HG03064 (cell line): ENCODE measurements at regions not wholly inside any gene's neighbourhood (a gene's known extent, or its start where the extent isn't known, plus 50 kb on each side); places are given as distances from the start of the nearest gene placed in this dataset.
"Not testable (repeated sequence)": the region's sequence is repeated elsewhere in the genome, so short reads cannot be mapped to it uniquely, and the experiment has no call there.

Experiments used
- ATAC-seq: cut with Tn5 transposase; IDR thresholded peaks from one replicate; pipeline ENCODE4 v1.9.1; 2021; ENCODE audit warnings: low read depth; ENCODE audit not compliant: unreplicated experiment

DNA sequence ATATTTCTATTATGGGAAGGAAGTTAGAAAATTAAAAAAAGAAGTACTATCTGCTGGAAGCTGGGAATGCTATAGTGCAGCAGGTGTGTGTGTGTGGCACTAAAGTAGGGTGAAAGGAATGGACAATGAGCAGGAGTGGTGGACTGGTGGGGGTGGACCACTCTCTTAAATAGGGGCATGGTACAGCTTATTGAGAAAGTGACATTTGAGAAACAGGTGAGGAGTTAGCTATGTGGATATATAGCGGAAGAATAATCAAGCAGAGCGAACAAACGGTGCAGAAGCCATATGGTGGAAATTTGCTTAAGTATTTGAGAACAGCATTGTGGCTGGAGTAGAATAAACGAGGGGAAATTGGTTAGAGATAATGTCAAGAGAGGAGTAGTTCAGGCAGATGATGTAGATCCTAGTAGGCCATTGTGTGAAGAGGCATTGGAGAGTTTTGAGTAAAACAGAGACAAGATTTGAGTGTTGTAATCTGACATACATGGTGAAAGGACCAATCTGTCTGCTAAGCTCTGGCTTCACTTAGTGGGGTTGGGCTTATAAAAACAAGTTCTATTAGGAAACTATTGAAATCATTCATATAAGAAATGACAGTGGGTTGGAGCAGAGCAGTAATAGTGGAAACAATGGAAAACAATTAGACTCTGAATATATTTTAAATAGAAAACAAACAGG lies 149.2 kb upstream of the SYT10 start:
- ATAC-seq, result no peak

DNA sequence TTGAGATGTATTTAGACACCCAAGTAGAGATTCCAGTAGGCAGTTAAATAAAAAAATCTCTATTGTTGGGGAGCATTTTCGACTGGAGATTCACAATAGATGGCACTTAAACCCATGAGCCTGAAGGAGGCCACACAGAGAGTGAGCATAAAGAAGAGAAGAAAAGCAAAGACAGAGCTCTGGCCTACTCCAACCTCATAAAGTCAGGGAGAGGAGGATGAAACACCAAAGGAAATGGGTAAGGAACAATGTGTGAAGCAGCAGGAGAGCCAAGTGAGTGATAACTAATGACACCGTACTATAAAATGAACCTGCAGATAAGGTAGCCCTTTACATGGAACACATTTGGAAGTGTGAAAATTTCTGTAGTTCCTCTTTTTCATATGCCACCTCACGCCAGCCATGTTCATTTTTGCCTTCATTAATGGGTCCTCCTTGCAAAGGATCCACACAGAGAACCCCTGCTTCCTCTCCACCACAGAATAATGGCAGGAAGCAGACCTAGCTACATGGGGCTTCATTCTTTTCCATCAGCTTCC lies 150.0 kb upstream of the SYT10 start:
- no peak for ATAC-seq

DNA sequence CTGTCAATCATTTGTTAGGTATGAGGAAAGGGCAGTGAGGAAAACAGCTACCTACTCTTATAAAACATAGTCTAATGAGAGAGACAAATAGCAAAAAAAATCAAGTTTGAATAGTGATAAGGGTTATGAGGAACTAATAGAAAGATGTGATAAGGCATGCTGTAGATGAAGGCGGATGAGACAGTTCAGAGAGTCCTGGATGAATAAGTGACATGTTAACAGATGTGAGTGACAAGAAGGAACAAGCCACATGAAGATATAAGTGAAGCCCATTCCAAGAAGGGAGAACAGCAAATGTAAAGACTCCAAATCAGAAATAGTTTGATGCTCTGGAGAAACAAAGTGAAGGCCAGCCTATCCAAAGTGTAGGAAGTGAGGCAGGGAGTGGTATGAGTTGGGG lies 154.1 kb upstream of the SYT10 start:
- no peak for ATAC-seq

- ATAC-seq, result no peak
These were observed 156.4 kb upstream of the SYT10 start for GRCh38 chr12:33596061-33596460.

GRCh38 chr12:33596814-33597213 lies 157.2 kb upstream of the SYT10 start:
- no peak for ATAC-seq

GRCh38 chr12:33602515-33602914 lies 162.9 kb upstream of the SYT10 start:
- no peak for ATAC-seq

DNA sequence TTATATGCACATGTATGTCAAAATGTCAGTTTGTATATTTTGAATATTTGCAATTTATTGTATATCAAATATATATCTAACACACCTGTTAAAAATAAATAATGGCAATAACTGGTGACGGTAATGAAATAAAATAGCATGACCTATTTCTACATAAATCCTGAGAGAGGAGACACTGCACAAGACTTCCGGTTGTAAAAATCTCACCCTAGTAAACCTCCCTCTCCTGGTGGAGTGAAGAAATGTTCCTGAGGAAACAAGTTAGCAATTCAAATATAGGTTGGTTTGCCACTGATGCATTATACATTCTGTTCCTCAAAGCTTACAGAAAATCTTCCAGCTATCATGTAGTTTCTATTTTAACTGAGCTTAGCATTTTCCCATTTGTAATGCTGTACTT lies 166.1 kb upstream of the SYT10 start:
- ATAC-seq, result no peak

- ATAC-seq, result no peak
These were observed 170.3 kb upstream of the SYT10 start for GRCh38 chr12:33609910-33610309.

DNA sequence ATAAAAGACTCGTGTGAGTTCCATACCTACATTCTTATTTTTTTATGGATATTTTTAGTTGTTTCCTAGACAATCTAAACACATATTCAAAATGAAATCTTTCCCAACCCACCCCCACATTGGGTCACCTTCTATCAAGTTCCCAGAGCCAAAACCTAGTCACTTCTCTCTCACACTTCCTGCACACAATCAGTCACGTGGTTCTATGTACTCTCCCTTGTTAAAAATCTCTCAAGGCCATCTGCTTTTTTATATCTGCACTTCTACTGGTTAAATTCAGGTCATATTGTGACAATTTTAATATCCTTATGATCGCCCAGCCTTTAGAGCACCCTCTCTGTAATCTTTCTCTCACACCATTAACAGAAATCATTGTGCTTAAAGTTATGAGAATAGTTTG lies 175.0 kb upstream of the SYT10 start:
- ATAC-seq, result no peak

- no peak for ATAC-seq
These were observed 177.6 kb upstream of the SYT10 start for GRCh38 chr12:33617218-33617617.

DNA sequence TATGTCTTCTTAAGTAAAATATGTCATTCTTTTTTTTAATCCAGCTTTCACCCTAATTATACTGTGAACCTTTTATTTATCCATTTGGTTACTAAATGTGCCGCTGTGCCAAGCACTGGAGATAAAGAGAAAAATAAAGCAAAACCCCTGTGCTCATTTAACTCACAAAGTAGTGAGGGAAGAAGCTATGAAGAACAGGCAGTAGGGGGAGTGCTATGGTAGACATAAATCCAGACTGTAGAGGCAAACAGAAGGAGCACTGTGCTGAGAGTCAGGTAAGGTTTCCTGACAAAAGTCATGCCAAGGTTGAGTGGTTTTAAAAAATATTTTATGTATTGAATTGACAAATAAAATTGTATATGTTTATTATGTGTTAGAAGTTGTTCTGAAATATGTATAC lies 188.5 kb upstream of the SYT10 start:
- ATAC-seq, result no peak

GRCh38 chr12:33634544-33634943 lies 194.9 kb upstream of the SYT10 start:
- ATAC-seq, result no peak

DNA sequence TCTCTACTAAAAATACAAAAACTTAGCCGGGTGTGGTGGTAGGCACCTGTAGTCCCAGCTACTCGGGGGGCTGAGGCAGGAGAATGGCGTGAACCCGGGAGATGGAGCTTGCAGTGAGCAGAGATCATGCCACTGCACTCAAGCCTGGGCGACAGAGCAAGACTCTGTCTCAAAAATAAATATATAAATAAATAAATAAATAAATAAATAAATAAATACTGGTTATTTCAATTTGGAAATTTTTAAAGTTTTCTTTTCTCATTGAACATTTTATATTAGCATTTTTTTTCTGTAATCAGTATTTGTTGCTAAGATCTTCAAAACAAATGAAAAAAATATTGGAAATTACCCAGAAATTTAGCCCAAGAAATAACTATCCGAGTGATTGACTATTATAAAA lies 197.3 kb upstream of the SYT10 start:
- not testable (repeated sequence) for ATAC-seq

GRCh38 chr12:33639975-33640374 lies 200.4 kb upstream of the SYT10 start:
- no peak for ATAC-seq

DNA sequence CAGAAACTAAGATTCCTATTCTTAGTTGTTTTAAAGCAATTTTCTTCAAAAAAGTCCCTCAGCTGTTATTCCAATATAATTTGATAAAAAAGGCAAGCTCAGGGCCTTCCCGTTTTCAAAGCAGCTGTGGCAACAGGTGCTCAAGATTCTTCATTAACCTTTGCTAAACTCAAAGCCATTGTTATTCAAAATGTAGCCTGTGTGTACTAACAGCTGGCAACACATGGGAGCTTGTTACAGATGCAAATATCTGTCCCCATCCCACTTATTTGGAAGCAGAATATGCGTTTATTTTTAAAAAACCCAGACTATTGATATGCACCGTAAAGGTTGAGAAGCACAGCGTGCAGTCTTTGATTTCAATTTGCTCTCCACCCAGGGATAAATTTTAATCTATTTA lies 210.4 kb upstream of the SYT10 start:
- ATAC-seq, result no peak

- ATAC-seq, result no peak
These were observed 211.2 kb upstream of the SYT10 start for GRCh38 chr12:33650832-33651231.

DNA sequence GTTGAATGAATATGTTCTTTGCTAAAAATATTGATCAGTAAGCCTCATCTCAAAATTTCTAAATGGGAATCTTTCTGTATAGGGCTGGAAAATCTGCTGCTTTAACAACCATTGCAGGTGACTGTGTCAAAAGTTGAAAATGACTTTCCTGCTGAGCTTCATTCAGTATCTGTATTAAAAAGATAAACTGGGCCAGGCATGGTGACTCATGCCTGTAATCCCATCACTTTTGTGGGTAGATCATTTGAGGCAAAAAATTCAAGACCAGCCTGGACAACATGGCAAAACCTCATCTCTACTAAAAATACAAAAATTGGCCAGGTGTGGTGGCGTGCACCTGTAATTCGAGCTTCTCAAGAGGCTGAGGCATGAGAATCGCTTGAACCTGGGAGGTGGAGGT lies 213.7 kb upstream of the SYT10 start:
- no peak for ATAC-seq

DNA sequence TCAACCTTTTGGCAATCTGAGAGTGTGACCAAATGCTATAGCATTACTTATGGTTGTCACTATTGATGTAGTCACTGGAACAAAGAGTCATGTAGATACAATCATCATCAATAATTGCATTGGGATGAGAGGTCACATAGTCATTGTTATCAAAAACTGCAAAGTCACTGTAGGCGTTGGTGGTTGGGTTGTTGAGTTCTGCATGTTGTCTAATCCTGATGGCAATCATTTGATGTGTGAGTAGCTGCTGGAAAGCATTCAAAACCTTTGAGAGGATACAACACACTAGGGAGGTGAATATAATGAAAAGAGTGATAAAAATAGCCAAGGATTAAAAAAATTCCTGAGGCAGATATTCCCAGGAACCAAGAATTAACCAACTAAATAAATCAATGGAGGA lies 214.7 kb upstream of the SYT10 start:
- no peak for ATAC-seq

- ATAC-seq, result no peak
These were observed 223.5 kb upstream of the SYT10 start for GRCh38 chr12:33663000-33663654.

DNA sequence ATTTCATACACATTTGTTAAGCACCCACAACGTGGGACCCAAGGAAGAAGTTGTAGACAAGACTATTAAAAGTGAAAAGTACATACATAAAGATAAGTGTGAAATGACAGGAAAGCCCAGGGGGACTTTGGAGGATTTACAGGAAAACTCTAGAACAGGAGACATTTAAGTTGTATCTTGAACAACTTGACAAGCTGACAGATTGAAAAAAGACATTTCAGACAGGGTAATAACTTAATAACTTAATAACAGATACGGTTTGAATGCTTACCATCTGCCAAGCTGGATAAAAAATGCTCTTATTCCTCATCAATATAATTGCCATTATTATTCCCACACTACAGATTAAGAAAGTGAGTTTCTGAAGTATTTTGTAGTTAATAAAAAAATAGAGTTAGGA lies 229.7 kb upstream of the SYT10 start:
- ATAC-seq, result no peak

- ATAC-seq, result no peak
These were observed 230.7 kb upstream of the SYT10 start for GRCh38 chr12:33670284-33670683.

- no peak for ATAC-seq
These were observed 232.1 kb upstream of the SYT10 start for GRCh38 chr12:33671676-33672075.
